Left ventricle myocardium inferior (tissue), 1 donor: ENCODE measurements at regions not wholly inside any gene's neighbourhood (a gene's known extent, or its start where the extent isn't known, plus 50 kb on each side); places are given as distances from the start of the nearest gene placed in this dataset.

ENCODE experiments used
- DNase-seq: peaks from one replicate; pipeline ENCODE4 v3.0.0-alpha.2; 2020
- H3K27ac ChIP-seq: fragments of 200-600 bp; replicated peaks from 2 replicates; pipeline ENCODE4 v1.8.0; 2021
- H3K27me3 ChIP-seq: fragments of 200-600 bp; 2 replicates; pipeline ENCODE4 v1.8.0; 2021; ENCODE audit warnings: low read depth
- H3K36me3 ChIP-seq: fragments of 200-600 bp; 2 replicates; pipeline ENCODE4 v1.8.0; 2021
- H3K4me1 ChIP-seq: fragments of 200-600 bp; 2 replicates; pipeline ENCODE4 v1.8.0; 2021
- H3K4me3 ChIP-seq: fragments of 200-600 bp; 2 replicates; pipeline ENCODE4 v1.8.0; 2021; ENCODE audit warnings: mild to moderate bottlenecking, moderate library complexity
- H3K9me3 ChIP-seq: fragments of 200-600 bp; replicated peaks from 2 replicates; pipeline ENCODE4 v1.8.0; 2021
- intact Hi-C: fragments of 100-400 bp; cut with micrococcal nuclease; formaldehyde crosslinking; loops from one replicate; pipeline ENCODE4 v1.11.0; 2022
- TF ChIP-seq, protein P1 (sequence below): fragments of 200-600 bp; IDR thresholded peaks from 2 replicates; pipeline ENCODE4 v1.8.0; 2021; ENCODE audit warnings: antibody characterized with exemption, mild to moderate bottlenecking, borderline replicate concordance
- donor health status: DM: no; HTN: yes; CAD: no; lungs with severe emphysema.

DNA sequence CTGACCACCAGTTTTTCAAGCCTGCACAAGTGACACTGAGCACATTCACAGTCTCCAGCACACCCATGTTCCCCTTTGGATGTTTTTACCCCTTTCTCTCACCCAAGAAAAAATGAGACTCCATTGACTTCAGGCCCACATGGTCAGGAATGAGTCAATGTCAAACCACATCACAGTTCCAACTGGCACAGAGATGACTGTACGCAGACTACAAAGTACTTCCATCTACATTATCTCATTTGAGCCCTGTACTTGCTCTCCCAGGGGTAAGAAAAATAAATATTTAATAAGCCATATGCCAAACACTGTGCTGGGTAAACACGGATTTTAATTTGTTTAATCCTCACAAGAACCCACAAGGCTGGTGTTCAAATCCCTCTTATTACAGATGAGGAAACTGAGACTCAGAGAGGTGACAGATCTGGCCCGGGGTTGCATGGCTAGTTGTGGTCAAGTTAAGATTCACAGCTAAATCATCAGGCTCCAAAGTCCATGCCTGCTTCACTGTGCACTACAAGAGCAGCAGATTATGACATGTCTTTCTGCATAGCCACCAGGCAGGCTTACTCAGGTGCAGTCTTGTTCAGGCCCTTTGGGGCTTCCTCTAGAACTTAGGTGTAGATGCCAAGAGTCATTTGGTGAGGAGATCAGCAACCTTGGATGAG, 106.1 kb downstream of the TXNL1 start:
- Histone ChIP-seq H3K4me1 (no peaks in the 10 kb centered on the region), H3K4me3 (no peak overlapping the region), H3K27ac (no peak overlapping the region), H3K36me3 (no peaks in the 10 kb centered on the region), H3K27me3 (no peaks in the 10 kb centered on the region), H3K9me3 (no peaks in the 10 kb centered on the region)
- intact Hi-C loops = no loop called here
- TF ChIP-seq, protein P1, sequence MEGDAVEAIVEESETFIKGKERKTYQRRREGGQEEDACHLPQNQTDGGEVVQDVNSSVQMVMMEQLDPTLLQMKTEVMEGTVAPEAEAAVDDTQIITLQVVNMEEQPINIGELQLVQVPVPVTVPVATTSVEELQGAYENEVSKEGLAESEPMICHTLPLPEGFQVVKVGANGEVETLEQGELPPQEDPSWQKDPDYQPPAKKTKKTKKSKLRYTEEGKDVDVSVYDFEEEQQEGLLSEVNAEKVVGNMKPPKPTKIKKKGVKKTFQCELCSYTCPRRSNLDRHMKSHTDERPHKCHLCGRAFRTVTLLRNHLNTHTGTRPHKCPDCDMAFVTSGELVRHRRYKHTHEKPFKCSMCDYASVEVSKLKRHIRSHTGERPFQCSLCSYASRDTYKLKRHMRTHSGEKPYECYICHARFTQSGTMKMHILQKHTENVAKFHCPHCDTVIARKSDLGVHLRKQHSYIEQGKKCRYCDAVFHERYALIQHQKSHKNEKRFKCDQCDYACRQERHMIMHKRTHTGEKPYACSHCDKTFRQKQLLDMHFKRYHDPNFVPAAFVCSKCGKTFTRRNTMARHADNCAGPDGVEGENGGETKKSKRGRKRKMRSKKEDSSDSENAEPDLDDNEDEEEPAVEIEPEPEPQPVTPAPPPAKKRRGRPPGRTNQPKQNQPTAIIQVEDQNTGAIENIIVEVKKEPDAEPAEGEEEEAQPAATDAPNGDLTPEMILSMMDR = no peak
- DNase-seq = no peak

DNA sequence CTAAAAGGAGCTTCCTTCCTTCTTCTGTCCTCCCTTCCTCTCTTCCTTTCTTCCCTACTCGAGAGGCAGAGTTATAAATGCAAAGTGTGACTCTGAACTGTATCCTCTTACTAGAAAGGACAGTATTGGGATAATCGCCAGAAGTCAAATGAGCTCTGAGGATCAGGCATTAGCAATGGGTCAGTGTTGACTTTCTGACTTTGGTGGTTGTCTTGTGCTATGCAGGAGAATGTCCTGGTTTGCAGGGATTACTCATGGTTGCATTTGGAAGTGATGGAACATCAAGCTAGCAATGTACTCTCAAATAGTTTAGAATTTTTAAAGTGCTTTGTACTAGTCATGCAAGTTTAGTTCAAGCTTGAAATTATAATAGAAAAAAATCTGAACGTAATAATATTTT, 115.6 kb downstream of the TXNL1 start:
- TF ChIP-seq, protein P1 = no peak
- H3K36me3 ChIP-seq = no peaks in the 10 kb centered on the region
- intact Hi-C loops = no loop called here
- H3K4me3 ChIP-seq = no peak overlapping the region
- H3K9me3 ChIP-seq = peaks cover 4% of the 10 kb centered on the region
- H3K27me3 ChIP-seq = no peaks in the 10 kb centered on the region
- H3K27ac ChIP-seq = no peak overlapping the region
- DNase-seq = no peak
- no peaks in the 10 kb centered on the region for H3K4me1 ChIP-seq

DNA sequence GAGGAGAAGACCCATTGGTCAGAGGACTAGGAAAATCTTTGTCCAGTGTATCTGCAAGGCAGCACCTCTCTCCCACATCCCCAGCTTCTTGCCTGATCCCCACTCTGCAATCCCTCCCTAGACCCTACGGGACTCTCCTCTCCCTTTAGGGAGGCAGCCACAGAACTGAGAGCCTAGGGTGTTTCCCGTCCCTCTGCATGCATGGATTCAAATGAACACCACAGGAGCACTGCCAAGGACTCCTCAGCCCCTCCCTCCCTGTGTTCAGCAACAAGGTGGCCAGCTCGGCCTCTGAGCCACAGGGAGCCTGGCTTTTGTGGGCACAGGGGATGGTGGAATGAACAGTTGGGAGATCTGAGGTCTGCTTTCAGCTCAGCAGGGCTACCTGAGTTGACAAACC, 117.1 kb downstream of the TXNL1 start:
- H3K4me1 ChIP-seq = no peaks in the 10 kb centered on the region
- H3K27ac ChIP-seq = no peak overlapping the region
- intact Hi-C loops = no loop called here
- TF ChIP-seq, protein P1 = no peak
- no peak for DNase-seq
- H3K4me3 ChIP-seq = no peak overlapping the region
- H3K9me3 ChIP-seq = no peaks in the 10 kb centered on the region
- H3K27me3 ChIP-seq = no peaks in the 10 kb centered on the region
- H3K36me3 ChIP-seq = no peaks in the 10 kb centered on the region

DNA sequence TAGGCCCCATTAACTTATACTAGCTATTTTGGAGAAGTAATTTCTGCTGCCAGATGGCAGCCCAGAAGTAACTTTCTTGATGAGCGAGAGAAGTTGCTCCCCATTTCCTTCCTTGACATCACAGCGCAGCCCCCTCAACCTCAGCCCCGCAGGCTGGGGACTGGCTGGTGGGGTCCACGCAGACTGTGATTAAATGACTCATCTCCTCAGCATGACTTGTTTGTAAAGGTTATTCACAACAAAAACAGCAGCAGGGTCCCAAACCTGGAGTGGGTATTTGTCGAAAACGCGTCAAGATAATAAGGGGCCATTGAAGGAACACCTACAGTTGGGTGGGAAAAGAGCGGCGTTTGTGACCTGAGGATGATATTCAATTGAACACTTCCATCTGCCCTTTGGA, 120.6 kb downstream of the TXNL1 start:
- H3K27me3 ChIP-seq = no peaks in the 10 kb centered on the region
- intact Hi-C loops = no loop called here
- H3K9me3 ChIP-seq = no peaks in the 10 kb centered on the region
- no peaks in the 10 kb centered on the region for H3K36me3 ChIP-seq
- TF ChIP-seq, protein P1 = no peak
- no peak for DNase-seq
- no peaks in the 10 kb centered on the region for H3K4me1 ChIP-seq
- no peak overlapping the region for H3K27ac ChIP-seq
- H3K4me3 ChIP-seq = no peak overlapping the region

DNA sequence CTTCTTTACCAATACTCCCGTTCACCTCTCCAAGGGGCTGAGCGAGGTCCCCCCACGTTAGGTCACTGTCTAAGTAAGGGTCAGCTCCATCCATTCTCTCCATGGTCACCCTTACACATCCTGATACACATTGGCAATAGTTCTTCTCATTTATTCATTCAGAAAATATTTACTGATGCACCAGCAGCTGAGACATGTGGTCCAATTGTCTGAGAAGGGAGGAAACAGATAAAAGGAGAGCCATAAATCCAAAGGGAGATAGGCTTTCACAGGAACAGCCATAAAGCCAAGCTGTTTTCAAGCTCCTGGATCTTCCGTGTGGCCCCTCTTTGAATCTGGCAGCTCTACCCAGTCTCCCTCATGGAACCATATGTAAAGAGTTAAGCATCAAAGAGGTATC, 121.2 kb downstream of the TXNL1 start:
- DNase-seq = no peak
- Histone ChIP-seq H3K27ac (no peak overlapping the region), H3K4me1 (no peaks in the 10 kb centered on the region), H3K4me3 (no peak overlapping the region), H3K36me3 (no peaks in the 10 kb centered on the region), H3K9me3 (no peaks in the 10 kb centered on the region), H3K27me3 (no peaks in the 10 kb centered on the region)
- intact Hi-C loops = no loop called here
- TF ChIP-seq, protein P1 = no peak
